ENCODE measurements at regions not wholly inside any gene's neighbourhood (a gene's known extent, or its start where the extent isn't known, plus 50 kb on each side); places are given as distances from the start of the nearest gene placed in this dataset.

DNA sequence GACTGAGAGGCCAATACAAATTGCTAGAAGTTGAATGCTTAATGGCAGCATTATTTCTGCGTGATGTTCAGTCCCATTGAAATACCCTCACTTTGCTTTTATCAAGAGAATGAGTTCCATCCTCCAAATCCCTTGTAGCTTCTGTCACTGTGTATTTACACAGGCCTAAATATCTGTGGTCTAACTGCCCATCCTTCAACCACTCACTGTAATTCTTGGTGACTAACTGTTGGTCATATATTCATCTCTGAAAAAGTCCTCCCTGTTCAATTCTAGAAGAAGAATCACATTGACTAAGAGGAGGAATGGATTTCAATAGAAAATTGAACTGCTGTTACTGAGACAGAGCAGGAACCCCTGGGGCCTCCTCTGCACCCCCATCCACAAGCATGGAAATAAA, 74.2 kb upstream of the L3MBTL4 start:
- no peak overlapping the region for H3K4me3 ChIP-seq (replicated peaks; ENCODE audit: low read depth, low read length)
- no peak for DNase-seq (ENCODE audit: extremely low read depth, insufficient read length)
- no peaks in the 10 kb centered on the region for H3K27me3 ChIP-seq (replicated peaks; ENCODE audit: control insufficient read depth, insufficient read depth, low read length)
- no peaks in the 10 kb centered on the region for H3K36me3 ChIP-seq (ENCODE audit: control insufficient read depth, insufficient read depth, low read length)
- TF ChIP-seq, protein P1, sequence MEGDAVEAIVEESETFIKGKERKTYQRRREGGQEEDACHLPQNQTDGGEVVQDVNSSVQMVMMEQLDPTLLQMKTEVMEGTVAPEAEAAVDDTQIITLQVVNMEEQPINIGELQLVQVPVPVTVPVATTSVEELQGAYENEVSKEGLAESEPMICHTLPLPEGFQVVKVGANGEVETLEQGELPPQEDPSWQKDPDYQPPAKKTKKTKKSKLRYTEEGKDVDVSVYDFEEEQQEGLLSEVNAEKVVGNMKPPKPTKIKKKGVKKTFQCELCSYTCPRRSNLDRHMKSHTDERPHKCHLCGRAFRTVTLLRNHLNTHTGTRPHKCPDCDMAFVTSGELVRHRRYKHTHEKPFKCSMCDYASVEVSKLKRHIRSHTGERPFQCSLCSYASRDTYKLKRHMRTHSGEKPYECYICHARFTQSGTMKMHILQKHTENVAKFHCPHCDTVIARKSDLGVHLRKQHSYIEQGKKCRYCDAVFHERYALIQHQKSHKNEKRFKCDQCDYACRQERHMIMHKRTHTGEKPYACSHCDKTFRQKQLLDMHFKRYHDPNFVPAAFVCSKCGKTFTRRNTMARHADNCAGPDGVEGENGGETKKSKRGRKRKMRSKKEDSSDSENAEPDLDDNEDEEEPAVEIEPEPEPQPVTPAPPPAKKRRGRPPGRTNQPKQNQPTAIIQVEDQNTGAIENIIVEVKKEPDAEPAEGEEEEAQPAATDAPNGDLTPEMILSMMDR (IDR thresholded peaks at IDR 0.05; ENCODE audit: insufficient read depth, low read length, poor library complexity, severe bottlenecking) = no peak

DNA sequence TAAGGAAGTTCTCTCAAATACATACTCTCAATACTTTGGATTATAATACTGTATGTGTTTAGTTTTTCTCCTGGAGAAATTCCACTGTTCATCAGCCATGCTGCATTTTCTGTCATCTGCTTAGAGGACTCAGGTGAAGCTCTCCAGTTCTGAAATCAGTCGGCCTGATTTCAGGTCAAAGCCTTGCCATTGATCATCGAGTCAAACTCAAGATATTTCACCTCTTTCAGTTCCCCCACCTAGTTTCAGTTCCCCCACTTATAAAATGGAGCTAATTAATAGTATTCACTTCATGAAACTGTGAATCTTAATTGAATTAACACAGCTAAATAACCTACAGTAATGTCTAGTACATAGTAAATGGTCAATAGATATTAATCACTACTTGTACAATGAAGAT, 75.3 kb upstream of the L3MBTL4 start:
- Histone ChIP-seq H3K4me3 (replicated peaks; ENCODE audit: low read depth, low read length) (no peak overlapping the region), H3K27me3 (replicated peaks; ENCODE audit: control insufficient read depth, insufficient read depth, low read length) (no peaks in the 10 kb centered on the region), H3K36me3 (ENCODE audit: control insufficient read depth, insufficient read depth, low read length) (no peaks in the 10 kb centered on the region)
- DNase-seq (ENCODE audit: extremely low read depth, insufficient read length) = no peak
- TF ChIP-seq, protein P1 (IDR thresholded peaks at IDR 0.05; ENCODE audit: insufficient read depth, low read length, poor library complexity, severe bottlenecking) = no peak

DNA sequence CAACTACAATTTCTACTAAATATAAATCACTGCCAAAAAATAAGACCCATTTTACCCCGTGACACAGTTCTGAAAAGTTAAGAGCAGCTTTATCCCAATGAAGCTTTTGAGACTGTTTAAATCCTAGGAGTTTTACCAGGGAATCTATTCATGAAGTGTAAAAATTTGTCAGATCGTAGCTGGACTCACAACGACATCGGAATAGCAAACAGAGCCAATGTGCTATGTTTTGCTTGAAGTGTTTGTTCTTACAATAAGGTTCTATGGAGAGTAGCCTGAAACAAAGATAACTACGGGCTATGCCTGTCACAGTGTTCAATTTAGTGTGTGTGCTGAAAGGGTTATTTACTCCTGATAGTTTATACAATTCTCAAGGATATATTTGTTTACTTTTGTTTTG, 78.5 kb upstream of the L3MBTL4 start:
- H3K4me3 ChIP-seq (replicated peaks; ENCODE audit: low read depth, low read length) = no peak overlapping the region
- TF ChIP-seq, protein P1 (IDR thresholded peaks at IDR 0.05; ENCODE audit: insufficient read depth, low read length, poor library complexity, severe bottlenecking) = no peak
- no peaks in the 10 kb centered on the region for H3K27me3 ChIP-seq (replicated peaks; ENCODE audit: control insufficient read depth, insufficient read depth, low read length)
- DNase-seq (ENCODE audit: extremely low read depth, insufficient read length) = no peak
- H3K36me3 ChIP-seq (ENCODE audit: control insufficient read depth, insufficient read depth, low read length) = no peaks in the 10 kb centered on the region

DNA sequence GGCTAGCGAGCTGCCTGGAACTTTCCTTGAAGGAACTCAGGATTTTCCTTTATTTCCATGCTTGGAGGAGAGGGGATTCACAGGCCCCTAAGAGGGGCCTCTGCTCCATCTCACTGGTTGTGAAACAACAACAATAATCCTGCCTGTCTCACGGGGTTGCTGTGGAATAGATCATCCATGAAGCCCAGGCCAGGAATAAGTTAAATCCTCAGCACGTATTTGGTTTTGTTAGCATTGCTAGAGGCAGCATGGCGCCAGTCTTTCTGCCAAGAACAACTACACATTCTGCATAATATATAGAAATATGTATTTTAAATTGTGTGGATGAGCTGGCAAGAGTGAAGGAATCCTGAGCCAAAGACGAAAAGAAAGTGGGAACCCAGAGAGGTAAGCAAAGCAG, 80.8 kb upstream of the L3MBTL4 start:
- Histone ChIP-seq H3K27me3 (replicated peaks; ENCODE audit: control insufficient read depth, insufficient read depth, low read length) (no peaks in the 10 kb centered on the region), H3K36me3 (ENCODE audit: control insufficient read depth, insufficient read depth, low read length) (no peaks in the 10 kb centered on the region), H3K4me3 (replicated peaks; ENCODE audit: low read depth, low read length) (no peak overlapping the region)
- TF ChIP-seq, protein P1 (IDR thresholded peaks at IDR 0.05; ENCODE audit: insufficient read depth, low read length, poor library complexity, severe bottlenecking) = no peak
- DNase-seq (ENCODE audit: extremely low read depth, insufficient read length) = no peak

DNA sequence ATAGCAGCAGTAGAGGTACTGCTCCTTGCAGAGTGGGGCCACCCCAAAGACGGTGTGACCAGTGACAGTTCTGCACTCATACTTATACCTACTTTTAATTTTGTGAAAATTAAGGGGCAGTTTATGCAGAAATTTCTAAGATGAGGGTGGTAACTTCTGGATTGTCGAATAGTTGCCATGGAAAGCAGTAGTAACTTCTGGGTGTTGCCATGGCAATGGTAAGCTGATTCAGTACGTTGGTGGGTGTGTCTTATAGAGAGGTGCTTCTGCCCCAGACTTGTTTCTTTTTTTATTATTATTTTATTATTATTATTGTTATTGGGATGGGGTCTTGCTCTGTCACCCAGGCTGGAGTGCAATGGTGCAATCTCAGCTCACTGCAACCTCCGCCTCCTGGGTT, 82.8 kb upstream of the L3MBTL4 start:
- TF ChIP-seq, protein P1 (IDR thresholded peaks at IDR 0.05; ENCODE audit: insufficient read depth, low read length, poor library complexity, severe bottlenecking) = no peak

DNA sequence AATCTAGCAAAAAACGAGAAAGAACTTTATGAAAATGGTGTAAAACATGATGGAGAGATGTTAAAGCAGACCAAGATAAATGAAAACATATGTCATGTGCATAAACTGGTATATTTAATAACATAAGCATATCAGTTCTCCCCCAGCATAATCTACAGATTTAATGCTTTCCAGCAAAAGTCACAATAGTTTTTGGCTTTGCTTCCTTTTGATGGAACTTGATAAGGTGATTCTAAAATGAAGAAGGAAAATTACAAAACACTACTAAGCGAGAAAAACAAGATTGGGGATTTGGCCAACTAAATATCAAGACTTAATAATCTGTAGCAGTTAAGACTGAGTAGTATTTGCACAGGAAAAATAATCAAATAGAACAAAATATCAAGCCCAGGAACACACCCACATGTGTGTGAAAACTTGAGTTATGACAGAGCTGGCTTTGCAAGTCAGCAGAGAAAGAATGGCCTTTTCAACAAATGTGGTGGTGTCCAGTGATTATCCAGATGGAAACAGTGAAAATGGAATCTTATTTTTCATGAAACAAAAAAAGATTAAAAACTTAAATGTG, 83.7 kb upstream of the L3MBTL4 start:
- H3K36me3 ChIP-seq (ENCODE audit: control insufficient read depth, insufficient read depth, low read length) = no peaks in the 10 kb centered on the region
- no peaks in the 10 kb centered on the region for H3K27me3 ChIP-seq (replicated peaks; ENCODE audit: control insufficient read depth, insufficient read depth, low read length)
- DNase-seq (ENCODE audit: extremely low read depth, insufficient read length) = no peak
- TF ChIP-seq, protein P1 (IDR thresholded peaks at IDR 0.05; ENCODE audit: insufficient read depth, low read length, poor library complexity, severe bottlenecking) = no peak
- no peak overlapping the region for H3K4me3 ChIP-seq (replicated peaks; ENCODE audit: low read depth, low read length)

More for the DNA sequence above, 82.8 kb upstream of the L3MBTL4 start:
- Histone ChIP-seq H3K4me3 (replicated peaks; ENCODE audit: low read depth, low read length) (no peak overlapping the region), H3K27me3 (replicated peaks; ENCODE audit: control insufficient read depth, insufficient read depth, low read length) (no peaks in the 10 kb centered on the region), H3K36me3 (ENCODE audit: control insufficient read depth, insufficient read depth, low read length) (no peaks in the 10 kb centered on the region)
- DNase-seq (ENCODE audit: extremely low read depth, insufficient read length) = no peak

All from GM06990 (cell line).